GM13976 (cell line): ENCODE measurements at regions not wholly inside any gene's neighbourhood (a gene's known extent, or its start where the extent isn't known, plus 50 kb on each side); places are given as distances from the start of the nearest gene placed in this dataset.

ENCODE experiments used
- DNase-seq: peaks from one replicate; pipeline ENCODE4 v3.0.0; 2012; ENCODE audit warnings: low spot score
- CTCF ChIP-seq: IDR thresholded peaks from 2 replicates; pipeline ENCODE4 v1.5.1; 2012; ENCODE audit warnings: borderline replicate concordance, mild to moderate bottlenecking; ENCODE audit not compliant: insufficient read depth; ENCODE audit errors: extremely low read depth, missing control alignments, control extremely low read depth
- in situ Hi-C: fragments of 300-500 bp; cut with MboI; formaldehyde crosslinking; loops from one replicate; pipeline ENCODE4 v1.12.0; 2022; ENCODE audit warnings: low sequenced_read_pairs, mixed read lengths, inconsistent platforms; ENCODE audit not compliant: unreplicated experiment

DNA sequence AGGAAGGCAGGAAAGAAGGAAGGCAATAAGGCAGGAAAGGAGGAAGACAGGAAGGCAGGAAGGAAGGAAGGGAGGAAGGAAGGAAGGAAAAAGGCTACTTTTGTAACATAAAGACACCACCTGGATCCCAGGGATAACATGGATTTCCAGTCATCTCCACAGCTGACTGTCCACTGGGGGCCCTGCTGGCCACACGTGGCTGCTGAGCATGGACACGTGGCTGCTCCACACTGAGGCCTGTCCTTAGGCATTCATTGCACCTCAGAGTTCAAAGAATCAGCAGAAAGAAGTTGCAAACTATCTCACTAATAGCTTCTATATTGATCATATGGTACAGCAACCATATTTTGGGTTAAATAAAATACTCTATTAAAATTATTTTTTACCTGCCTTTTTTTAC lies 130.2 kb upstream of the SALL3 start:
- in situ Hi-C loops = no loop called here
- no peak for DNase-seq
- no peak for TF ChIP-seq CTCF

GRCh38 chr18:78853341-78853740 lies 126.3 kb upstream of the SALL3 start:
- TF ChIP-seq CTCF = no peak
- no peak for DNase-seq
- in situ Hi-C loops = no loop called here

DNA sequence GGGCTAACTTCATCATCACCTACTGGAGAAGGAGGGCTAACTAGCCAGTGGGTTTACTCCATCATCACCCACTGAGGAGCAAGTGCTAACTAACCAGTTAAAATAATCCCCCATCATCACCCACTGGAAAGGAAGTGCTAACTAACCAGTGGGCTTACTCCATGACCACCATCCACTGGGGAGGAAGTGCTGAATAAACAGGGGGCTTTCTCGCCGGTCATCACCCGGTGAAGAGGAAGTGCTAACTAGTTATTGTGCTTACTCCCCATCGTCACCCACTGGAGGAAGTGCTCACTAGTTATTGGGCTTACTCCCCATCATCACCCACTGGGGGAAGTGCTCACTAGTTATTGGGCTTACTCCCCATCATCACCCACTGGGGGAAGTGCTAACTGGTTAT lies 124.4 kb upstream of the SALL3 start:
- TF ChIP-seq CTCF = no peak
- in situ Hi-C loops = no loop called here

GRCh38 chr18:78856569-78857313 lies 122.9 kb upstream of the SALL3 start:
- in situ Hi-C loops = no loop called here
- DNase-seq = no peak
- TF ChIP-seq CTCF = no peak

More for the DNA sequence above, 124.4 kb upstream of the SALL3 start:
- DNase-seq = no peak

DNA sequence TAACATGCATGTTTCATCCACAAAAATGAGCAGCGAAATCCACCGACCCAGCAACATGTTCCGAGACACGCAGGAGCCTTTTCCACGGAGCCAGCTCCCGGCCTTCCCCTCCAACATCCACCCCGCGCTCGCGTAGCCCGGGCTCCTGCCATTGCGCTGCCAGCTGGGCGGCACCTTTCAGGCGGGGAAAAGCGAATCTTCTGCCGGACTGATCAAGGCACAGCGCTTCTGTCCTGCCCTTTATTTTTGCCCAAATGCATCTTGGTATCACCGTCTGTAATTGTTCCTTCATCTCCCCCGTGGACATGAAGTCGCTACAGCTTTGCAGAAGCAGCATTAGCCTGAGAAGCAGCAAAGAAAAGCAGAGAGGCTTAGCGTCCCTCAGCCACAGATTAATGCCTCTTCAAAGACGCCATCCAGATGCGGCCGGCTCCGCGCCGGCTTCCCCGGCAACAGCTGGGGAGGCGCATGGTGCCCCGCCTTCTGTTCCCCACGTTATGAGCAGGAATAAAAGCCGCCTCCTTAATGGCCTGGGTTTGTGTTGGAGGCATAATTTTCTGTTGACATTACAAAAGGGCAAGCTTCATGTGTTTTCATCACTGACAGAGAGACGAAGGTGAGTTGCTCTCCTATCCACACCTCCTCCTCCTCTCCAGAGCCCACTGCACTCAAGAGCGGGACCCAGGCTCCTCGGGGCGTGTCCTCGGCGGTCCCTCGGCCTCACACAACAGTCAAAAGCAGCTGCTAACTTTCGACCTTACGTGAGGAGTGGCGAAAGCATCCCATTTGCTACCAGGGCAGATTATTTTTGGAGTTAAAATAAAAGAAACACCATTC lies 122.1 kb upstream of the SALL3 start:
- no peak for DNase-seq
- no peak for TF ChIP-seq CTCF
- in situ Hi-C loops = no loop called here

- no peak for TF ChIP-seq CTCF
- in situ Hi-C loops = no loop called here
- DNase-seq = no peak
Measured at GRCh38 chr18:78859686-78860085, 119.9 kb upstream of the SALL3 start.
